HEK293T (cell line): ENCODE measurements at regions not wholly inside any gene's neighbourhood (a gene's known extent, or its start where the extent isn't known, plus 50 kb on each side); places are given as distances from the start of the nearest gene placed in this dataset.

Source experiments
- ARNT ChIP-seq: fragments of 450-650 bp; IDR thresholded peaks from 2 replicates; pipeline ENCODE4 v1.6.1; 2017; ENCODE audit warnings: mild to moderate bottlenecking
- CTBP1 ChIP-seq: fragments of 450-650 bp; IDR thresholded peaks from 2 replicates; pipeline ENCODE4 v1.6.1; 2016; ENCODE audit warnings: borderline replicate concordance
- FOXA1 ChIP-seq: fragments of 450-650 bp; IDR thresholded peaks from 2 replicates; pipeline ENCODE4 v1.6.1; 2016; ENCODE audit warnings: mild to moderate bottlenecking
- L3MBTL2 ChIP-seq: fragments of 450-650 bp; conservative IDR thresholded peaks from 2 replicates; pipeline ENCODE4 v1.6.1; 2016; ENCODE audit warnings: mild to moderate bottlenecking
- SP1 ChIP-seq: fragments of 450-650 bp; IDR thresholded peaks from 2 replicates; pipeline ENCODE4 v1.6.1; 2017
- SUZ12 ChIP-seq: fragments of 450-650 bp; IDR thresholded peaks from 2 replicates; pipeline ENCODE4 v1.6.1; 2016; ENCODE audit warnings: mild to moderate bottlenecking
- TARDBP ChIP-seq: fragments of 450-650 bp; IDR thresholded peaks from 2 replicates; pipeline ENCODE4 v1.6.1; 2016
- TF ChIP-seq, protein P1 (sequence below): fragments of 450-650 bp; IDR thresholded peaks from 2 replicates; pipeline ENCODE4 v1.6.1; 2016

DNA sequence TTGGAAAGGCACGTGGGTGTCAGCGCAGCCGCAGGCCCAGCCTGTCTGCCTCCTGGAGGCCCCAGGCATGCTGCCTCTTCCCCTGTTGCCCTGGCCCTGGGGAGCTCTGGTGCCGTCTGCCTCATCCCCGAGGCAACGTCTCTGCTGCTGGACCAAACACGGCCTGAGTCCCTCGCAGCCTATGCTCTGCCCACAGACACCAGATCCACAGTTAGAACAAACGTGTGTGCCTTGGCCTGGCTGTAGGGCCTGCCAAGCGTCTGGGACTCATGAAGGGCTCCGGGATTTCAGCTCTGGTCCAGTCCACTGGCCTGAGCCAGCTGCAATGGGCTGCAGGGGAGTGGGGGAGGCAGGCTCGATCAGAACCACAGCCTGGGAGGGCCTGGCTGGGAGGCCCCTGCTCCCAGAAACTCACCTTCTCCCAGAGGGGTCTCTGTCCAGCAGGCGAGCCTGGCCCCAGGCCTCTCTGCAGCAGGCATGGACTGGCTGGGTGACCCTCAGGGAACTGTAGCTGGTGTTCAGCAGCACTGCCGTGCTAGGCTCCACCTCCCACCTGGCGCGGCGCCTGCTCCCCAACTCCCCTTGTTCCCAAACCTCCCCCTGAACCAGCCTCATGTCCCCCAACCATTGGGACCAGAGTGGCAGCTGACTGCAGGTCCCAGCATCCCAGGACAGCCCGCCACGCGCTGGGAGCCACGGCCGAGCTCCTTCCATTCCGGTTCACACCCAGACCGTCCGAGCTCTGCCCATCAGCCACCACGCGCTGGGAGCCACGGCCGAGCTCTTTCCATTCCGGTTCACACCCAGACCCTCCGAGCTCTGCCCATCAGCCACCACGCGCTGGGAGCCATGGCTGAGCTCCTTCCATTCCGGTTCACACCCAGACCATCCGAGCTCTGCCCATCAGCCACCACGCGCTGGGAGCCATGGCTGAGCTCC lies 197.0 kb downstream of the DLL1 start:
- no peak for TF ChIP-seq TARDBP
- no peak for TF ChIP-seq ARNT
- TF ChIP-seq L3MBTL2, result no peak
- TF ChIP-seq FOXA1, result no peak
- TF ChIP-seq CTBP1, result no peak
- TF ChIP-seq SP1, result no peak
- TF ChIP-seq, protein P1, sequence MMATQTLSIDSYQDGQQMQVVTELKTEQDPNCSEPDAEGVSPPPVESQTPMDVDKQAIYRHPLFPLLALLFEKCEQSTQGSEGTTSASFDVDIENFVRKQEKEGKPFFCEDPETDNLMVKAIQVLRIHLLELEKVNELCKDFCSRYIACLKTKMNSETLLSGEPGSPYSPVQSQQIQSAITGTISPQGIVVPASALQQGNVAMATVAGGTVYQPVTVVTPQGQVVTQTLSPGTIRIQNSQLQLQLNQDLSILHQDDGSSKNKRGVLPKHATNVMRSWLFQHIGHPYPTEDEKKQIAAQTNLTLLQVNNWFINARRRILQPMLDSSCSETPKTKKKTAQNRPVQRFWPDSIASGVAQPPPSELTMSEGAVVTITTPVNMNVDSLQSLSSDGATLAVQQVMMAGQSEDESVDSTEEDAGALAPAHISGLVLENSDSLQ, result no peak
- TF ChIP-seq SUZ12, result no peak
